K562 (cell line): ENCODE measurements at regions not wholly inside any gene's neighbourhood (a gene's known extent, or its start where the extent isn't known, plus 50 kb on each side); places are given as distances from the start of the nearest gene placed in this dataset.

Source experiments
- ARID2 ChIP-seq: fragments of 450-650 bp; IDR thresholded peaks from 2 replicates; pipeline ENCODE4 v1.6.1; 2017; ENCODE audit warnings: antibody characterized with exemption, mild to moderate bottlenecking
- TBL1XR1 ChIP-seq, 2 experiments: IDR thresholded peaks; 2 replicates each; pipeline ENCODE4 v1.6.1; 2012; ENCODE audit warnings: improper control_type of control experiment in 2 of 2, low read length in 2 of 2, mild to moderate bottlenecking in 1 of 2
- TOE1 ChIP-seq, 2 experiments: fragments of 450-650 bp in 1 of 2; sonication (generic) in 1 of 2; formaldehyde crosslinking in 1 of 2; IDR thresholded peaks; 2 replicates each; pipeline versions ENCODE4 v1.7.1 to v1.8.0; 2016 to 2022; ENCODE audit warnings: borderline replicate concordance in 2 of 2, mild to moderate bottlenecking in 2 of 2, antibody characterized with exemption in 1 of 2, inconsistent platforms in 1 of 2, low read depth in 1 of 2, missing genetic modification reagents in 1 of 2, moderate library complexity in 1 of 2
- ZFPM2 ChIP-seq: fragments of 250-450 bp; sonication (Bioruptor Pico); IDR thresholded peaks from 2 replicates; pipeline ENCODE4 v1.5.1; 2022; ENCODE audit warnings: mild to moderate bottlenecking
- ZNF280B ChIP-seq: fragments of 250-450 bp; sonication (Bioruptor Pico); IDR thresholded peaks from 2 replicates; pipeline ENCODE4 v1.5.1; 2021; ENCODE audit warnings: mild to moderate bottlenecking
- ZNF551 ChIP-seq: fragments of 250-450 bp; sonication (Bioruptor Pico); IDR thresholded peaks from 2 replicates; pipeline ENCODE4 v1.5.0; 2021; ENCODE audit warnings: mild to moderate bottlenecking, moderate library complexity
- TF ChIP-seq, protein P1 (sequence below): fragments of 450-650 bp; IDR thresholded peaks from 2 replicates; pipeline ENCODE4 v1.6.1; 2016; ENCODE audit warnings: low read depth, mild to moderate bottlenecking, moderate library complexity
- TF ChIP-seq, protein P2 (sequence below): fragments of 450-650 bp; conservative IDR thresholded peaks from 2 replicates; pipeline ENCODE4 v1.6.1; 2016; ENCODE audit warnings: missing genetic modification characterization, low read depth, mild to moderate bottlenecking, control low read depth, missing compliant biosample characterization

DNA sequence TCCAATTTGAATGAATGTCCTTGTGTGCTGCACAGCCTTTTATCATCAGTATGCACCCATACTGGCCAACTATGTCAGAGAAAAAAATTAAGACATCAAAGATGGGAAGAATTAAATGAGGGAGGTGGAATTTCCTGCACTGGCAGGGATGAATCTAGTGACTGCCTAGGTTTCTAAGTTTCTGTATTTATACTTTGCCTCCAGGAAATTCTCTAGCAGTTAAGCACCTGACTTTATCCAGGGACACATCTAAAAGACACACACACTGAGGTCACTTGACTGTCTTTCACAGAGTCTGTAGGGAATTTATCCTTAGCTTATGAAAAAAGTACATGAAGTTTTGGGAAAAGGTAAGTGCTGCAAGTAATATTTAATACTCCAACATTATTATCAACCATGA is 636.5 kb upstream of the PTCHD4 start (continued):
- no peak for TF ChIP-seq TOE1 (IDR thresholded peaks at IDR 0.05; ENCODE audit: borderline replicate concordance)
- TF ChIP-seq TOE1 (CRISPR knock-in tag; IDR thresholded peaks at IDR 0.05; ENCODE audit: borderline replicate concordance, low read depth): no peak
- TF ChIP-seq, protein P1, sequence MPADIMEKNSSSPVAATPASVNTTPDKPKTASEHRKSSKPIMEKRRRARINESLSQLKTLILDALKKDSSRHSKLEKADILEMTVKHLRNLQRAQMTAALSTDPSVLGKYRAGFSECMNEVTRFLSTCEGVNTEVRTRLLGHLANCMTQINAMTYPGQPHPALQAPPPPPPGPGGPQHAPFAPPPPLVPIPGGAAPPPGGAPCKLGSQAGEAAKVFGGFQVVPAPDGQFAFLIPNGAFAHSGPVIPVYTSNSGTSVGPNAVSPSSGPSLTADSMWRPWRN: no peak
- no peak for TF ChIP-seq ARID2
- TF ChIP-seq, protein P2, sequence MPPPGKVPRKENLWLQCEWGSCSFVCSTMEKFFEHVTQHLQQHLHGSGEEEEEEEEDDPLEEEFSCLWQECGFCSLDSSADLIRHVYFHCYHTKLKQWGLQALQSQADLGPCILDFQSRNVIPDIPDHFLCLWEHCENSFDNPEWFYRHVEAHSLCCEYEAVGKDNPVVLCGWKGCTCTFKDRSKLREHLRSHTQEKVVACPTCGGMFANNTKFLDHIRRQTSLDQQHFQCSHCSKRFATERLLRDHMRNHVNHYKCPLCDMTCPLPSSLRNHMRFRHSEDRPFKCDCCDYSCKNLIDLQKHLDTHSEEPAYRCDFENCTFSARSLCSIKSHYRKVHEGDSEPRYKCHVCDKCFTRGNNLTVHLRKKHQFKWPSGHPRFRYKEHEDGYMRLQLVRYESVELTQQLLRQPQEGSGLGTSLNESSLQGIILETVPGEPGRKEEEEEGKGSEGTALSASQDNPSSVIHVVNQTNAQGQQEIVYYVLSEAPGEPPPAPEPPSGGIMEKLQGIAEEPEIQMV (tag): no peak
- no peak for TF ChIP-seq ZNF551
- no peak for TF ChIP-seq TBL1XR1 (IDR thresholded peaks at IDR 0.05; ENCODE audit: low read length in 2 of 2)
- TF ChIP-seq ZFPM2 (CRISPR knock-in tag): no peak
- TF ChIP-seq ZNF280B: no peak
